ENCODE measurements at regions not wholly inside any gene's neighbourhood (a gene's known extent, or its start where the extent isn't known, plus 50 kb on each side); places are given as distances from the start of the nearest gene placed in this dataset.

GRCh38 chr2:221095356-221095755 lies 476.7 kb downstream of the EPHA4 start:
- TF ChIP-seq CTCF (IDR thresholded peaks at IDR 0.05; ENCODE audit: low read depth, low read length, poor library complexity, severe bottlenecking) = no peak
- TF ChIP-seq EZH2phosphoT487 (IDR thresholded peaks at IDR 0.05; ENCODE audit: borderline replicate concordance, low read length) = no peak
